NCI-H1436 treated with DMSO at 0.1 percent for 48 hours (cell line): ENCODE measurements at regions not wholly inside any gene's neighbourhood (a gene's known extent, or its start where the extent isn't known, plus 50 kb on each side); places are given as distances from the start of the nearest gene placed in this dataset.

ENCODE experiments used
- DNase-seq: peaks from one replicate; lab custom pipeline; 2025; lab: John Stamatoyannopoulos, UW

DNA sequence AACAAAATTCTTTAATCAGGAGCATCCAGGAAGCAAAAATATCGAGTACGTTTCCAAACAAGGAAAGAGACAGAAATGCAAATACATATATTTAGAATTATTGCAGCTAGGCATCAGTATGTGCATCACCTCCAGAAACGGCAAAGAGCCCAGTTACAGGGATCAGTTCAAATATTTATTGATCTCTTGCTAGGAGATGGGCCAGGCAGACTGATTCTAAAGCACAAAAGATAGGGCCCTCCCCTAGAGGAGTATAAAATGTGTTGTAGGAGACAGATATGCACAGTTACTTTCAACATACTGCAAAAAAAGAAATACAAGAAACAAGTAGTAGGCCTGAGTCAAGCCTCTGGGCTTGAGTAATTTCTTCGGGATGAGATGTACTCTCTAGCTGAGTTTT lies 80.7 kb upstream of the NHSL1 start:
- DNase-seq, result no peak

DNA sequence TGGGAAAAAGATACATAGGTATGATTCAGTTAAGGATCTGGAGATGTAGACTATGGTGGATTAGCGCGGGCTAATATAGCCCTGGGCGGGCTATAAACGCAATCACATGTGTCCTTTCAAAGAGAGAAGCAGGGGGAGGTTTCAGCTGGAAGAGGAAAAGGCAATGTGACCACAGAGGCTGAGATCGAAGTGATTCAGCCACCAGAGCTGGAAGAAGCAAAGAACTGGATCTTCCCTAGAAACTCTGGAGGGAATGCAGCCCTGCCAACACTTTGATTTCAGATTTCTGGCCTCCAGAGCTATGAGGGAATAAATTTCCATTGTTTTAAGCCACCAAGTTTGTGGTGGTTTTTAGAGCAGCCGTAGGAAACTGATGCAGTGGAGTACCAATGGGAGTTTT lies 81.5 kb upstream of the NHSL1 start:
- no peak for DNase-seq

DNA sequence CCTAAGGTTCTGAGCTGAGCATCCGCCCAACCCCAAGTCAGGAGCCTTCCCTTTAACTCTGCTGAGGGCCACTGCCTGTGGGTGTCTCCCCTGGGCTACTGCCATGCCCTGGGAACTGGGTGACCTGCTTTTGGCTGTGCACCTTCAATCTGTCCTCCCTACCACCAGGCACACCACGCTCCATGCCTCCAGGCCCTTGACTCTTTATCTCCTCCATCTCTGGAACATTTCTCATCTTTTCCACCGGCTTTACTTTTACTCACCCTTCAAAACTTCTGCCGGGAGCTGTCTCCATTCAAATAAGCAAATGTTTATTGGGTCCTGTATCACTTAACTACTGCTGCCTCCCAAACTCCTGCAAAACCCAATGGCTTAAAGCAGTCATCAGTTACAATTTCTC lies 83.3 kb upstream of the NHSL1 start:
- DNase-seq, result no peak

GRCh38 chr6:138586638-138587037 lies 87.3 kb upstream of the NHSL1 start:
- no peak for DNase-seq

DNA sequence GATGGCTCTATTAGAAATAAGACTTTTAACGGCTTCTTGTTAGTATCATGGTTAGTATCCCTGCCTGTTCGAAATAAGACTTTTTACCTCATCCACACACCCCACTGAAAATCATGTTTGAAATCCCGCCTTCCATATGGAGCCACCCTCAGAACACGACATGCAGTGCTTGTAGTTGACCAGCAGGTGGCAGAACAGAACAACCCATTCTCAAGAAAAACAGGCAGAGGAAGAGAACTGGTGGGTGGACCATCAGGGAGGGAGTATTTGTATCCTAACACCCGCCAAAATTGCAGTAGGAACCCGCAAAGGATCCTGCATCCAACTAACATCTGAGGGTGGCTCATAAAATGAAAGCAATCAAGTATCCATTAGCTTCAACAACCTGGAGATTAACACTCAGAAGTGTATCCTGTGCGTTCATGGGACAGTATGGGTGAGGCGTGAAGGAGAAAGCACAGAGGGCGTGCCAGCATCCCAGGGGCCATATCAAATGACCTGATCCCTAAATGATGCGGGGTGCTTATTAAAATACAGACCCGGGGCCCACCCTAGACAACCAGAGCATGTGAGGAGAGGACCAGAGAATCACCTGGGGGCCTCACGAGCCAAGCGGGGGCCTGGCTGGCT lies 89.6 kb upstream of the NHSL1 start:
- no peak for DNase-seq

GRCh38 chr6:138590796-138591709 lies 91.8 kb upstream of the NHSL1 start:
- DNase-seq, result no peak

DNA sequence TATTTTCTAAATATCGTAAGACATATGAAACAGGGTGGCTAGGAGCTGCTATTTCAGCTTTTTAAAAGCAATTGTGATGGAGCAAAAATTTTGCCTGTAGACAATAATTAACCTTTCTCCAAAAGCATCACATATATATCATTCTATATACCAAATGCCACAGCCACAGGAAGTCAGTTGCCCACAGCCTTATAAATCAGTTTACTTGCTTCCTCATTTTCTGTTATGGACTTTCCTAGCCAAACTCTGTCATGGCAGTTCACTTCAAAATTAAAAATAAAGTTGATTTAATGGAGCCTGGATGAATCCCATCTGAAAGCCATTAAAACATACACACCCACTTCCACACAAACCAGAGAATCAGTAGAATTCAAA lies 93.4 kb upstream of the NHSL1 start:
- no peak for DNase-seq

- no peak for DNase-seq
Observed at GRCh38 chr6:138593124-138593877, 94.0 kb upstream of the NHSL1 start.

DNA sequence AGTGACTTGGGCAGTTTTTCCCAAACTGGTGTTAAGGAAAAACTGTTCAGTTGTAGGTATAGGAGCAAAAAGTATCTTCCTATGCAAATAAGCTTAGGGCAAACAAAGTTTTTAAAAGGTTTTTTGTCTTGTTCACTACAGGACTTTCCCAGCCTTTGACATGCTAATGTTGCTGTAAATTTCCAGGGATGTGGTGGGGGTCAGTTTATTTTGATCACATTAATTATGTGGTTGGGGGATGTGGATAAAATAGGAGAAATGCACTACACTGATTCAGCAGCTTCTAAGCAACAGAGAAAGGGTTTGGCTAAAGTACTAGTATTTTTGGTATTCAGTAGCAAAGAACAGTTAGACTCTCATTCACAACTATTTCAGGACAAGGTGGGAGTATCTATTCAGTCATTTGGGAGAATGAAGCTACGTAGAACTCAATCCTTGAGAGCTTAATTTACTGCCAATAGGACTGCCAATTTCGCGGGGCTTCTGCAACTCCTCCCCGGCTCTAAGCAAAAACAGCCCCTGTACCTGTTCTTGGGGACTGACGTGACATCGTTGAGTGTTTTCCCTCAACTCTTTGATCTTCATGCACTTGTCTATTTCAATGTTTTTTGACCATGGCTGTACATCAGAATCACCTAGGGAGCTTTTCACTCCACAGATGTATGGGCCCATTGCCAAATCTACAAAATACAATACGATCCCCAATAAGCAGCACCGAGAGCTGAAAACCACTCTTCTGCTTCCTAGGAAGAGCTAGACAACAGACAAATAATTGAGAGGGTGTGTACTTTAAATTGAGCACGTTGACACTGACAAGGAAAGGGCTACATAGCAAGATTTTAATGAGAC lies 94.8 kb upstream of the NHSL1 start:
- no peak for DNase-seq

- DNase-seq, result no peak
Observed at GRCh38 chr6:138594758-138595140, 95.5 kb upstream of the NHSL1 start.

DNA sequence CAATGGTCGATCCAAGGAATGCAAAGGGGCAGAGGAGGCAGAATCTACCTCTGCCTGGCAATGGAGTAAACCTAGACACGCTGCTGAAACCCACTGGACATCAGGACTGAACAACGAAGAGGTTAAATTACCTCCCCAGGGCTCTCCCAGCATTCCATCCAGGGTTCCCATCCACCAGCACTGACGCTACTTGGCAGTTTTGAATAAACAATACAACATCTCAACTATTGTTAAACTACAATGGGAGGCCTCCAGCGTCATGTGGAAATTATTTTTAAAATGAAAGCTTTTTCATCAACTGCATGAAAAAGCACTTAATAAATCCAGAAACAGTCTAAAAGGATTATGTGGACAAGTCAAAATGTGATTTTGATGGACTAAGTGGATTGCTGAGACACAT lies 96.8 kb upstream of the NHSL1 start:
- DNase-seq, result no peak

GRCh38 chr6:138596591-138596990 lies 97.3 kb upstream of the NHSL1 start:
- no peak for DNase-seq

- no peak for DNase-seq
Observed at GRCh38 chr6:138597336-138597735, 98.0 kb upstream of the NHSL1 start.

DNA sequence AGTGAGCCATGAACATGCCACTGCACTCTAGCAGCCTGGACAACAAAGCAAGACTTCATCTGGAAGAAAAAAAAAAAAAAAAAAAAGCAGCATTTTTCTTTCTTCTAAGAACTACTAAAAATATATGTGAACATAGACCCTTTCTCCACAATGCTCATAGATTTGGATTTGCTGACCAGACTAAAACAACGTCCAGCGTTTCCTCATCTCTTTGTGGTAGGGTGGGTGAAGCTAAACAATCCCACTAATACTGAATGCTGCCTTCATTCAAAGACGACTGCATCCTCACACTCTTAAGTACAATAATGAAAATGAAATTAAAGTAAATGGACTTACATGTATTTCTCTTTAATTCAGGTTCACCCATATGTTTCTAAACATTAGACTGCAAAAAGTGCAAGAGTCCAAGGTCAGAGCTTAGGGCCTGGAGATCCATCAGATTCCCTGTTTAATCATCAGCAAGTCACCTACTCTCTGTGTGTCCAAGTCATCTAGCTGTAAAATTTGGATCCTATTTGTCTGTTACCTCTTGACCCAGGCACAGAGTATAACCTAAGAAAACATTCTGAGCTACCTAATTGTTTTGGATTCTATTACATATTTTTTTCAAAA lies 99.4 kb upstream of the NHSL1 start:
- DNase-seq, result no peak

DNA sequence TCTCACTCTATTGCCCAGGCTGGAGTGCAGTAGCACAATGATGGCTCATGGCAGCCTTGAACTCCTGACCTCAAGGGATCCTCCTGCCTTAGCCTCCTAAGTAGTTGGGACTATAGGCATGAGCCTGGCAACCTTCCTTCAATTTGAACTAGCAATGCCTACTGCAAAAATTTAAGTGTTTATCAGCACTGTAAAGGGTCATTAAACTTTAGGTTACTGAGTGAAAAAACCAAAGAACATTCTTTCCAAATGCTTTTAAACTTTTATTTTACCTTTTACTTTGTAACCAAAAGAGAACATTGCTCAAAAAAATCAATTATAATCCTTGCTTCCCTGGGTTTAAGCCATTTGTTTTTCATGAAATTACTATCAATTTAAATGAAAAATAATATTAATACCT lies 101.0 kb upstream of the NHSL1 start:
- no peak for DNase-seq

GRCh38 chr6:138600726-138601125 lies 101.4 kb upstream of the NHSL1 start:
- no peak for DNase-seq

GRCh38 chr6:138601128-138601527 lies 101.8 kb upstream of the NHSL1 start:
- DNase-seq, result no peak

GRCh38 chr6:138605958-138606357 lies 106.7 kb upstream of the NHSL1 start:
- no peak for DNase-seq

- no peak for DNase-seq
Observed at GRCh38 chr6:138607478-138608433, 108.5 kb upstream of the NHSL1 start.

GRCh38 chr6:138608896-138609295 lies 109.6 kb upstream of the NHSL1 start:
- no peak for DNase-seq
